Activated naive CD4-positive, alpha-beta T cell treated with anti-CD3 and anti-CD28 coated beads for 36 hours (primary cell): ENCODE measurements at regions not wholly inside any gene's neighbourhood (a gene's known extent, or its start where the extent isn't known, plus 50 kb on each side); places are given as distances from the start of the nearest gene placed in this dataset.
"Not testable (repeated sequence)": the region's sequence is repeated elsewhere in the genome, so short reads cannot be mapped to it uniquely, and the experiment has no call there.

Experiments used
- CTCF ChIA-PET: fragments of 350-600 bp; sonication (Branson Sonifier 250); formaldehyde crosslinking; loops from one replicate; lab custom pipeline; 2021; ENCODE audit warnings: antibody characterized with exemption; lab: Charles Lee
- DNase-seq: peaks from one replicate; pipeline ENCODE4 v3.0.0-alpha.2; 2020
- H3K27ac Mint-ChIP-seq: one replicate; pipeline ENCODE4 v1.8.0; 2021; ENCODE audit warnings: mild to moderate bottlenecking, mixed read lengths
- H3K27me3 Mint-ChIP-seq: one replicate; pipeline ENCODE4 v1.8.0; 2021; ENCODE audit warnings: low read depth, mixed read lengths
- H3K36me3 Mint-ChIP-seq: one replicate; pipeline ENCODE4 v1.8.0; 2021; ENCODE audit warnings: low read depth, mixed read lengths
- H3K4me1 Mint-ChIP-seq: one replicate; pipeline ENCODE4 v1.8.0; 2021; ENCODE audit warnings: low read depth, mixed read lengths
- H3K4me3 Mint-ChIP-seq: one replicate; pipeline ENCODE4 v1.8.0; 2021; ENCODE audit warnings: mild to moderate bottlenecking, moderate library complexity, mixed read lengths
- H3K9me3 Mint-ChIP-seq: one replicate; pipeline ENCODE4 v1.8.0; 2021; ENCODE audit warnings: mixed read lengths
- intact Hi-C: fragments of 100-400 bp; cut with micrococcal nuclease; formaldehyde crosslinking; loops from one replicate; pipeline ENCODE4 v1.15.1; 2023

- Mint-ChIP-seq H3K4me1 (no peaks in the 10 kb centered on the region), H3K9me3 (no peaks in the 10 kb centered on the region), H3K27me3 (peaks cover 9% of the 10 kb centered on the region), H3K36me3 (no peaks in the 10 kb centered on the region), H3K4me3 (no peak overlapping the region), H3K27ac (no peak overlapping the region)
- intact Hi-C loops: no loop called here
- DNase-seq: no peak
- CTCF ChIA-PET: no interaction called here
These were observed 121.5 kb upstream of the ENPEP start for GRCh38 chr4:110354460-110354859.

DNA sequence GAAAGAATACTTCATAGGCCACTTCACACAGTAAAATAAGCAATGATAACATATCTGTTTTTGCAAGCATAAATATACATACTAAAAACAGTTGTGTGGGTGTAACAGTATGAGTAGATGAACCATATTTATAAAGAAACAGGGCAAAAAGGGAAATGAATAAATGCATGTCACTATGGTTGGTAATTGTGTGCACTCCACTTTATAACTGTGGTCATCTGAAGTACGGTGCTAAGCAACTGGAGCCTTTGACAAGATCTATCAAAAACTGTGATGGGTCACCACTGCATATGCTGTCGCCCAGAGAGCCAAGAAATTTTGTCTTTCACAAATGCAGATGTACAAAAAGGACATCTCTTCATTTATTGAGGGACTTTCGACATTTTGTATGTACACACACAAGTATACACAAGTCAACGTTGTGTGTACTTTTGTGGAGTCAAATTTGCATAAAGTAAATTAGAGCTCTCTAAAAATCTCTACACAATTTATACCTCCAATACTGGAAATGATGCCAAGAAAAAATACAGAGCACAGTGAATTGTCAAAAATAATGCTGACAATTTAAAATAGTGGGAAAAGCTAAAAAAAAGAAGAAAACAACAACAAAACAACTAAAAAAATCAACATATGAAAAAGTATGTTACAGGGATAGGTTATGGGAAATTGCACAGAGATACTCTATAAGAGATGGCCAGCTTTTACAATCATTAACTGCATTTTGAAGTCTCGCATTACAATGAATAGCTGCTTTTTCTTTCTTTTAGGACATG is 123.1 kb upstream of the ENPEP start:
- Mint-ChIP-seq H3K36me3 (no peaks in the 10 kb centered on the region), H3K27ac (no peak overlapping the region), H3K9me3 (no peaks in the 10 kb centered on the region), H3K4me3 (no peak overlapping the region), H3K27me3 (peaks cover 11% of the 10 kb centered on the region), H3K4me1 (no peaks in the 10 kb centered on the region)
- DNase-seq: no peak
- CTCF ChIA-PET: no interaction called here
- intact Hi-C loops: no loop called here

DNA sequence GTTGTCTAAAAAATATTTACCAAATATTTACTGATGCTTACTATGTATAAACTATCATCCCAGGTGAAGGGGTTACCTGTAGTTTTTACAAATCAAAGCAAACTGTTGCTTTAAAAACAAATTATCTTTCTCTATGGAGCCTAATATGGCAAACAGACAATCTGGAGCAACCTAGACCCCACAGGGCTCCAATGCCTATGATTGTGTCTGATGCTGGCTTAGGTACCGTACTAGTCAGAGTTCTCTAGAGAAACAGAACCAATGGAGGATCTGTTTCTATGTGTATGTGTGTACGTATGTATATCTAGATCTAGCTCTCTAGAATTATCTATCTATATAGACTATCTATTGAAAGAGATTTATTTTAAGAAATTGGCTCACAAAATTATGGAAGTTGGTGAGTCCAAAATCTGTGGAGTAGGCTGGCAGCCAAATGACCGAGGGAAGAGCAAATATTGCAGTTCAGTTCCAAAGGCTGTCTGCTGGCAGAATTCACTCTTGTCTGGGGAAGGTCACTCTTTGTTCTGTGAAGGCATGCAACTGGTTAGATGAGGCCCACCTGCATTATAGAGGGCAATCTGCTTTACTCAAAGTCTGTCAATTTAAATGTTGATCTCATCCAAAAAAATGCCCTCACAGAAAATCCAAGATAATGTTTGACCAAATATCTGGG is 127.1 kb upstream of the ENPEP start:
- H3K27ac Mint-ChIP-seq: no peak overlapping the region
- H3K4me3 Mint-ChIP-seq: no peak overlapping the region
- no peaks in the 10 kb centered on the region for H3K36me3 Mint-ChIP-seq
- H3K27me3 Mint-ChIP-seq: peaks cover 17% of the 10 kb centered on the region
- CTCF ChIA-PET: no interaction called here
- DNase-seq: no peak
- intact Hi-C loops: no loop called here
- H3K4me1 Mint-ChIP-seq: no peaks in the 10 kb centered on the region
- no peaks in the 10 kb centered on the region for H3K9me3 Mint-ChIP-seq

DNA sequence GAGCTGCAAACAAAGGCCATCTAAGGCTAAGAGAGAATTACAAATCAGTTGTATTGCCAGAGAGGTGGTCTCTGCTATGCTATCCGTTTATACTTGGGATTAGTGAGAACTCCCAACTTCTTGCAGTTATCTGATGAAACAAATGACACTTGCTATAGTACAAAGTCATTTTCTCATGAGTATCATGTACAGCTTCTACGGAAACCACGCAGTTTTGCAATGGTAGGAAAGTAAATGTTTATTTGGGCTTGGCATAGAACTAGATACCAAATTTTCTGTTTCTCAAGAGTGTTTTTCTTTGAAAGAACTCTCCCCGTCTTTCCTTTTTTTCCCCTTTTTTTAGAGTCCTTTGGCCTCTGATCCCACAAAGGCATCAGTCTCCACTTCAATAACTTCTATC is 128.2 kb upstream of the ENPEP start:
- Mint-ChIP-seq H3K27ac (no peak overlapping the region), H3K4me1 (no peaks in the 10 kb centered on the region), H3K36me3 (no peaks in the 10 kb centered on the region), H3K9me3 (peaks cover 3% of the 10 kb centered on the region), H3K4me3 (no peak overlapping the region), H3K27me3 (peaks cover 19% of the 10 kb centered on the region)
- DNase-seq: no peak
- intact Hi-C loops: no loop called here
- CTCF ChIA-PET: interaction anchor here (0.6 kb wide), 1 partner anchor 364 kb away, joined by 6 read pairs; no protein-coding TSS in a partner anchor

DNA sequence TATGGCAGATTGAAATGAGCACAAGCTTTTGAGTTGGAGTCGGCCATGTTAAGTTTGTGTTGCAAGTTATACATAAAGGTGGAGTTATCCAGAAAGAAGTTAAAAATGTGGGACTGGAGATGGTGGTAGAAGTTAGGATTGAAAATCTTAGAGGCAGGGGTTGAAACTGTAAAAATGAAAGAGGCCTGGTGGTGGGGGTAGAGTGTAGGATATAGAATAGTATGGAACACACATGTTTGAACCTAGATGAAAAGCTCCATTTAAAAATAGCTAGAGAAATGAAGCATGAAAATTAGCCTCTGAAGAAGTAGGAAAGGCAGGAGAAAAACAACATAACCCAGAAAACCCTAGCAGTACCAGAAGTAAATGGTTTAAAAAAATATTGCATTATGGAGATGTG is 131.8 kb upstream of the ENPEP start:
- Mint-ChIP-seq H3K4me3 (no peak overlapping the region), H3K9me3 (peaks cover 6% of the 10 kb centered on the region), H3K27ac (no peak overlapping the region), H3K4me1 (no peaks in the 10 kb centered on the region), H3K36me3 (no peaks in the 10 kb centered on the region), H3K27me3 (peaks cover 18% of the 10 kb centered on the region)
- DNase-seq: no peak
- CTCF ChIA-PET: interaction anchor here (1.0 kb wide), 1 partner anchor 29 kb away, joined by 5 read pairs; no protein-coding TSS in a partner anchor
- intact Hi-C loops: no loop called here

GRCh38 chr4:110343534-110343933 is 132.4 kb upstream of the ENPEP start:
- H3K36me3 Mint-ChIP-seq: no peaks in the 10 kb centered on the region
- H3K27me3 Mint-ChIP-seq: peaks cover 18% of the 10 kb centered on the region
- H3K4me3 Mint-ChIP-seq: no peak overlapping the region
- CTCF ChIA-PET: interaction anchor here (0.6 kb wide), 1 partner anchor 140 kb away, joined by 3 read pairs; no protein-coding TSS in a partner anchor
- intact Hi-C loops: no loop called here
- H3K4me1 Mint-ChIP-seq: no peaks in the 10 kb centered on the region
- DNase-seq: no peak
- H3K27ac Mint-ChIP-seq: no peak overlapping the region
- H3K9me3 Mint-ChIP-seq: peaks cover 6% of the 10 kb centered on the region

DNA sequence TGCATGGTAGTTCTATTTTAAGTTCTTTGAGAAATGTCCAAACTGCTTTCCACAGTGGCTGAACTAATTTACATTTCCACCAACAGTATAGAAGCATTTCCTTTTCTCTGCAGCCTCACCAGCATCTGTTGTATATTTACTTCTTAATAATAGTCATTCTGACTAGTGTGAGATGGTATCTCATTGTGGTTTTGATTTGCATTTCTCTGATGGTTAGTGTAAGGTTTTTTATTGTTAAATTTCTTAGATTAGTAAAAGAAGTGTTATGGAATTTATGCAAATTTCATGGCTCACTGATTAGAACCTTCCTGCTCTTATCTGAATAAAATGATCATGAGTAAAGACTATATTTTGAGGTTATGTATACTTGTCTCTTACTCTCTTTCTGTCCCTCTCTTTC is 134.8 kb upstream of the ENPEP start:
- H3K27ac Mint-ChIP-seq, H3K4me3 Mint-ChIP-seq, intact Hi-C loops, H3K36me3 Mint-ChIP-seq, H3K4me1 Mint-ChIP-seq, H3K9me3 Mint-ChIP-seq, DNase-seq, CTCF ChIA-PET: not testable (repeated sequence)
- peaks cover 25% of the 10 kb centered on the region for H3K27me3 Mint-ChIP-seq

DNA sequence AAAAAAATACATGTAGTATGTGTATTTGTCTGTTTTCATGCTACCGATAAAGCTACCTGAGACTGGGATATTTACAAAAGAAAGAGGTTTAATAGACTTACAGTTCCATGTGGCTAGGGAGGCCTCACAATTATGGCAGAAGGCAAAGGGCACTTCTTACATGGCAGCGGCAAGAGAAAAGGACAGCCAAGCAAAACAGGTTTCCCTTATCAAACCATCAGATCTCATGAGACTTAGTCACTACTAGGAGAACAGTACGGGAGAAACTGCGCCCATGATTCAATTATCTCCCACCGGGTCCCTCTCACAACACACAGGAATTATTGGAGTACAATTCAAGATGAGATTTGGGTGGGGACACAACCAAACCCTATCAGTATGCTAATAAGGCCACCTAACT is 137.0 kb upstream of the ELOVL6 start:
- Mint-ChIP-seq H3K9me3 (no peaks in the 10 kb centered on the region), H3K27ac (no peak overlapping the region), H3K4me3 (no peak overlapping the region), H3K4me1 (no peaks in the 10 kb centered on the region), H3K27me3 (peaks cover 34% of the 10 kb centered on the region), H3K36me3 (no peaks in the 10 kb centered on the region)
- intact Hi-C loops: no loop called here
- DNase-seq: no peak
- CTCF ChIA-PET: no interaction called here

DNA sequence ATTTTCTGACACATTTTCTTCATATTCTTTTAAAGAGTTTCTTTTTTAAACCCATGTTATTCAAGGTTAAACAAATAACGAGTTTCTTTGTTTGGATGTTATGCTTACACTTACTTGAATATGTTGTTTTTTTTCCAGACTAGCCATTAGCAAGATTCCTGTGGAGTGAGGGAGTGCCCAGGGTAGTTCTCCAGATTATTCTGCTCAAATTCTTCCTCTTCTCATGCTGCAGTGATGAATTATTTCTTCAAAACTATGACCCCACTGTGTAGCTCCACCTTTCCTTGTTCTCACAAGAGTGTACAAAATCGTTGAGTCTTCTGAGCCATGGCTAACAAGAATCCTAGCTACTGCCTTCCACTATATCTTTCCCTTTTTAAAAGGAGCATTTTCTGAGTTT is 134.1 kb upstream of the ELOVL6 start:
- Mint-ChIP-seq H3K36me3 (no peaks in the 10 kb centered on the region), H3K4me1 (no peaks in the 10 kb centered on the region), H3K4me3 (no peak overlapping the region), H3K27ac (no peak overlapping the region), H3K27me3 (peaks cover 47% of the 10 kb centered on the region), H3K9me3 (peaks cover 2% of the 10 kb centered on the region)
- CTCF ChIA-PET: no interaction called here
- DNase-seq: no peak
- intact Hi-C loops: no loop called here

- peaks cover 32% of the 10 kb centered on the region for H3K27me3 Mint-ChIP-seq
- H3K27ac Mint-ChIP-seq, H3K4me1 Mint-ChIP-seq, intact Hi-C loops, H3K36me3 Mint-ChIP-seq, H3K4me3 Mint-ChIP-seq, DNase-seq, H3K9me3 Mint-ChIP-seq, CTCF ChIA-PET: not testable (repeated sequence)
These were observed 128.0 kb upstream of the ELOVL6 start for GRCh38 chr4:110326426-110326825.

- intact Hi-C loops: no loop called here
- Mint-ChIP-seq H3K27ac (no peak overlapping the region), H3K4me3 (no peak overlapping the region)
These were observed 112.4 kb upstream of the ELOVL6 start for GRCh38 chr4:110310795-110311194.

GRCh38 chr4:110309675-110310074 is 111.3 kb upstream of the ELOVL6 start:
- H3K27me3 Mint-ChIP-seq: peaks cover 25% of the 10 kb centered on the region
- no peak for DNase-seq
- CTCF ChIA-PET: no interaction called here
- H3K9me3 Mint-ChIP-seq: no peaks in the 10 kb centered on the region
- intact Hi-C loops: no loop called here
- H3K27ac Mint-ChIP-seq: no peak overlapping the region
- no peak overlapping the region for H3K4me3 Mint-ChIP-seq
- H3K4me1 Mint-ChIP-seq: no peaks in the 10 kb centered on the region
- no peaks in the 10 kb centered on the region for H3K36me3 Mint-ChIP-seq

More at GRCh38 chr4:110310795-110311194, 112.4 kb upstream of the ELOVL6 start:
- CTCF ChIA-PET: interaction anchor here (0.7 to 1.1 kb wide), 5 partner anchors 39 to 623 kb away, joined by 3 to 4 read pairs (median 3); no protein-coding TSS in a partner anchor
- H3K4me1 Mint-ChIP-seq: no peaks in the 10 kb centered on the region
- H3K27me3 Mint-ChIP-seq: peaks cover 20% of the 10 kb centered on the region
- H3K36me3 Mint-ChIP-seq: no peaks in the 10 kb centered on the region
- H3K9me3 Mint-ChIP-seq: no peaks in the 10 kb centered on the region
- DNase-seq: no peak

GRCh38 chr4:110306303-110306702 is 107.9 kb upstream of the ELOVL6 start:
- Mint-ChIP-seq H3K9me3 (no peaks in the 10 kb centered on the region), H3K27me3 (peaks cover 33% of the 10 kb centered on the region), H3K4me1 (no peaks in the 10 kb centered on the region), H3K36me3 (no peaks in the 10 kb centered on the region), H3K4me3 (no peak overlapping the region), H3K27ac (no peak overlapping the region)
- intact Hi-C loops: no loop called here
- DNase-seq: no peak
- CTCF ChIA-PET: interaction anchor here (0.7 to 1.1 kb wide), 2 partner anchors 10 to 256 kb away, joined by 3 to 4 read pairs; no protein-coding TSS in a partner anchor
